ENCODE measurements at regions not wholly inside any gene's neighbourhood (a gene's known extent, or its start where the extent isn't known, plus 50 kb on each side); places are given as distances from the start of the nearest gene placed in this dataset.

DNA sequence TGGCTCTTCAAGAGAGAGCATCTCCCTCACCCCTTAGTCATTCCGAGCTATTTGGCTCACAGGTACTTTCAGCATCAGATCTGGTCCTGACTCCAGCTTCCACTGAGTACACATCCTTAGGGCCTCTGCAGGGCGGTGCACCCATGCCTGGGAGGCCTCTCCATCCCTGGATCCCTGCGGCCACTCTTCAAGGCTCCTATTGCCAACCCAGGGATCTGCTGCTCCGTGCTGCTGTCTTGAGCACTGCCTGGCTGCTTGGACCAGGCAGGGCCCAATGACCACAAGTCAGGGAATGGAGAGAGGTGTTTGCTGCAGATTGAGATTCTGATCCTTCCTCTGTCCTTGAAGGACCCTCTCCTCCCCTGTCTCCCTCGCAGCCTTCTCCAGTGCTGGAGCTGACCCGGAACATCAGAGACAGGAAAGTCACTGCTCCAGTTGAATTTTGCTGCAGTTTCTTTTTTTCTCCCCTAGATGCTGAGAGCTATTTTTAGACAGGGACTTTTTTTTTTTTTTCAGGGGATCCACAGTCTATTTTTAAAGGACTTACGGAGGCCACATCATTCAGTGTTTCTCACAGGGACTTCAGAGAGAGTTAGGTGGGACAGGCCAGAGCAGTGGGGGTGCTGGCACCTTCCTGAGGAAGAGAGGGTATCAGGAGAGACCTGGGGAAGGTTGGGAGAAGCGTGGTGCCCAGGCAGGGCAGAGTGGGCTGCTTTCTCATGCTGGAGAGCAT lies 50.1 kb upstream of the KCNA1 start:
- DNase-seq (no peak), FAIRE-seq (no peak)
- intact Hi-C loops (cut with DNase I), result no loop called here
- Histone ChIP-seq H3K4me3 (ENCODE audit: low read length in 3 of 3) (no peak overlapping the region), H3K4me1 (ENCODE audit: control insufficient read depth in 2 of 3, insufficient read depth in 2 of 3, low read depth in 1 of 3, low read length in 3 of 3) (peaks cover 0 to 11% (median 0%) of the 10 kb centered on the region in 3 donors), H3K9me3 (ENCODE audit: control insufficient read depth in 2 of 3, insufficient read depth in 1 of 3, low read length in 3 of 3) (no peaks in the 10 kb centered on the region), H3K27ac (ENCODE audit: low read depth in 2 of 2, low read length in 2 of 2) (no peak overlapping the region), H3K36me3 (ENCODE audit: control insufficient read depth in 2 of 3, insufficient read depth in 3 of 3, low read length in 3 of 3) (no peaks in the 10 kb centered on the region), H3K27me3 (ENCODE audit: control insufficient read depth, insufficient read depth, low read length) (no peaks in the 10 kb centered on the region), H3K9ac (ENCODE audit: low read length in 3 of 3) (no peak overlapping the region)
- TF ChIP-seq, protein P1, sequence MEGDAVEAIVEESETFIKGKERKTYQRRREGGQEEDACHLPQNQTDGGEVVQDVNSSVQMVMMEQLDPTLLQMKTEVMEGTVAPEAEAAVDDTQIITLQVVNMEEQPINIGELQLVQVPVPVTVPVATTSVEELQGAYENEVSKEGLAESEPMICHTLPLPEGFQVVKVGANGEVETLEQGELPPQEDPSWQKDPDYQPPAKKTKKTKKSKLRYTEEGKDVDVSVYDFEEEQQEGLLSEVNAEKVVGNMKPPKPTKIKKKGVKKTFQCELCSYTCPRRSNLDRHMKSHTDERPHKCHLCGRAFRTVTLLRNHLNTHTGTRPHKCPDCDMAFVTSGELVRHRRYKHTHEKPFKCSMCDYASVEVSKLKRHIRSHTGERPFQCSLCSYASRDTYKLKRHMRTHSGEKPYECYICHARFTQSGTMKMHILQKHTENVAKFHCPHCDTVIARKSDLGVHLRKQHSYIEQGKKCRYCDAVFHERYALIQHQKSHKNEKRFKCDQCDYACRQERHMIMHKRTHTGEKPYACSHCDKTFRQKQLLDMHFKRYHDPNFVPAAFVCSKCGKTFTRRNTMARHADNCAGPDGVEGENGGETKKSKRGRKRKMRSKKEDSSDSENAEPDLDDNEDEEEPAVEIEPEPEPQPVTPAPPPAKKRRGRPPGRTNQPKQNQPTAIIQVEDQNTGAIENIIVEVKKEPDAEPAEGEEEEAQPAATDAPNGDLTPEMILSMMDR (IDR thresholded peaks at IDR 0.05; ENCODE audit: borderline replicate concordance, extremely low read depth, insufficient read depth), result no peak

Measured in kidney (tissue), 13 donors.